ENCODE measurements at regions not wholly inside any gene's neighbourhood (a gene's known extent, or its start where the extent isn't known, plus 50 kb on each side); places are given as distances from the start of the nearest gene placed in this dataset.

DNA sequence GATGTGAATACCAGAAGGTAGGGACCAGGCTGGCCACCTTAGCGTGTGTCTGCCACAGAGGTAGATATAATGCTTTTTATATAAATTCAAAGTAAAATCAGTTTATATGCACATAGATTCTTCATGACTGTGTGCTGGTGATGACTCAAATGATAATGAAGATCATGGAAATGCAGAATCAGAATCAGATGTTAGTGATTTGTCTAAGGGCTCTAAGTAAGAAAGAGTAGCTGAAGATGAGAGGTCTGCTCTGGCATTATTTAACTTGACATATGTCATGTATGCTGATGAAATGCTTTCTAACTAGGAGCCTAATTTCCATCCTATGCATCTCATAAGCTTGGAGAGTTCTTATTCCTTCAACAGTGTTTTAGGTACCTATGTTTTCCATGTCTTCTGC is 50.3 kb upstream of the DPH6 start:
- no peak for DNase-seq

DNA sequence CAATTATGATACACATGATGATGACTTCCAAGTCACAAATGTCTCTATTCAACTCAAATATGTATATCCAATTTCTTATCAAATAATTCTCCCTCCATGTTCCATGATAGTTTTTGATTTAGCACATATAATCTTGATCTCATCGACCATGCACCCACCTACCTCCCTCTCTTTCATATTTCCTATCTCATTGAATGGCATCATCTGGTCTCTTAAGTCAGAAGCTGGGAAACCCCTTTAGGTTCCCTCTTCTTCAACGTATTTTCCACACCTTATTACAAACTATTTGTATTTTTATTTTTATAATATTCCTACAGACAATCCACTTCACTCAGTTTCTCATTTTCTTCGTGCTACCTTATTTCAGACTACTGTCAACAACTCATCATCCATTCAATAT is 56.9 kb upstream of the DPH6 start:
- no peak for DNase-seq

- no peak for DNase-seq
Measured at GRCh38 chr15:35603301-35603700, 57.3 kb upstream of the DPH6 start.

- no peak for DNase-seq
Measured at GRCh38 chr15:35603856-35604255, 57.9 kb upstream of the DPH6 start.

GRCh38 chr15:35605764-35606449 is 59.9 kb upstream of the DPH6 start:
- DNase-seq, result no peak

GRCh38 chr15:35606450-35606779 is 60.5 kb upstream of the DPH6 start:
- DNase-seq, result no peak

- no peak for DNase-seq
Measured at GRCh38 chr15:35616498-35617271, 70.7 kb upstream of the DPH6 start.

DNA sequence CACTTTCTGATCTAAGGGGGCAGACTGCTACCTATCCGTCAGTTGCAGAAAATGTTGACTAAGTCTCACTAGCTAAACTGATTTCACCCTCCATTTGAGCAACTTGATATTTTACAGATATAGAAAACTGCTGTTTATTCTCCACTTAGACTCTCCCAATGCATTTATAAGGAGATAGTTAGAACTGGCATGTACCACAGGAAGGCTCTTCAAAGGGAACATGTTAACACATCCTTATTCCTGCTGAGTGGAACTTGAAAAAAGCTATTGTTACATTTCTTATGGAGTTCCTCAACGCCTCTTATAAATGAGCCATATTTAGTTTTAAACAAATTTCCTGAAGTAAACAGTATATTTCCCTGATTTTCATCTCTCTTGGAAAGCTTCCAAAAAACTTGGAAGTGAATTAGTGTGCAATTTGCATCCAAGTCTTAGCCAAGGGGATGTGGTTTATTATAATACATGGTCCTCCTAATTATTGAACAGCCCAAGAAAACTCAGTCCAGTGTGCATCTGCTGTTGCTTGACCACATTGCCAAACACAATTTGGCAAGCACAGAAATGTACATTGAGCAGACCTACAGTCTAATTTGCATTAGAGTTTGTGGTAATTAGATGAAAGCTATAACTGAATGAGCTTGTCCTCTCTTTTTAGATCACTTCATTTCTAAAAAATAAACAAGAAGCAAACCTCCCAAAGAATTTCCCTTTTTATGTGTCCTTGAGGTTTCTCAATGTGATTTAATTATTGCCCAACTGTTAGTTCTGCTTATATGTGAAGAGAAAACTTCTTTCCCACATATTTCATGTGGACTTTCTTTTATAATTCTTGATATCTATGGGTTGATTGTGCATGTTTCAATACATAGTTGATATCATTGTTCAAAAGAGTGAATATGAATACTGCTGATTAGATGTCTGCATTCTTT is 72.6 kb upstream of the DPH6 start:
- DNase-seq, result no peak

- DNase-seq, result no peak
Measured at GRCh38 chr15:35622641-35623340, 76.8 kb upstream of the DPH6 start.

GRCh38 chr15:35624881-35625280 is 78.9 kb upstream of the DPH6 start:
- DNase-seq, result no peak

GRCh38 chr15:35626571-35627318 is 80.8 kb upstream of the DPH6 start:
- DNase-seq, result no peak

DNA sequence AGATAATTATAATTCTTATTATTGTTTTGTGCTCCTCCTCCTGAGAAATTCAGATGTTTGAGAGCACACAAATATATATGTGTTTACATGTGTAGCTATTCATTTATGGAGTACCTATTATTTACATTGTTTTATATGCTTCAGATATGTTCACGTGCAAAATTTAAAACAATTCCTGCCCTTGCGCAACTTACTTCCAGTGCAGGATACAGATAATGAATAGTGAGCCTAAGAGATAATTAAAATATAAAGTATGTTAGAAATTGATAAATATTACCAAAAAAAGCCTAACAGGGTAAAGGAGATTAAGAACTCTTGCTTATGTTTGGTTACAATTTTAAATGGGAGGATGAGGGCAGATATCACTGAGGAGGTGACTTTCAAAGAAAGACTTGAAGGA is 81.7 kb upstream of the DPH6 start:
- DNase-seq, result no peak

GRCh38 chr15:35629766-35630165 is 83.8 kb upstream of the DPH6 start:
- no peak for DNase-seq

DNA sequence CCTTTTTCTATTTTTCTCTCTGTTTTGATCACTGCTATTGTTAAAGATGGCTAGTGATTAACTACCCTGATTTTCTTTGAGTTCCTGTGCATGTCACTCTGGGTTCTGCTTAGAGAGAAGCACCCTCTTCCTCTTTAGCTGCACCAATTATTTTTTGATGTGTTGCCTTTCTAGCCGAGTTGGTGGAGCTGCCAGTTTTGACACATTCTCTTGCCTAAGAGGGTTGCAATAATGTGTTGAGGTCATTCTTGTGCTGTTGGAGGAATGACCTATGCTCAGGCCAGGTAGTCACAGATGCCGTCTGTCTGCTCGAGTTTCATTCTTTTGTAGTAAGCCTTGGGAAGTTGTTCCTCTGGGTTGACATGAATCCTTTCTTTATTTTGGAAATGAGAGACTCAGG is 84.6 kb upstream of the DPH6 start:
- no peak for DNase-seq

GRCh38 chr15:35630985-35631384 is 85.0 kb upstream of the DPH6 start:
- no peak for DNase-seq

- DNase-seq, result no peak
Measured at GRCh38 chr15:35633677-35634076, 87.7 kb upstream of the DPH6 start.

DNA sequence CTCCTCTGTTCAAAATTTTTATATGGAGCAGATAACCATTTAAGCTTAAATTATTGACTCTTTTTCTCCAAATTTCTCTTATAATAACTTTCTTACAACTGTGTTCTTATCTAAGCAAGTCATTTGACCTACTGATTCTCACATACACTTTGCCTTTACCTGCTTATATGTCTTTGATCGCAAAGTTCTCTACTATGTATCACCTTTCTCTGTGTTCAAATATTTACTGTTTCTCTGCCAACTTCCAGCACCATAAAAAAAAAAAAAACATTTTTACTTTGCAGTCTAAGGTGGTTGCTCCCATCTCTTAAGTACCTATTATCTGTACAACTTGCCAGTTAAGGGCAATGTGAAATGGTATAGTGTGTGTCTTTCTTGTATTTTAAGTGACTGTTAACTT is 100.8 kb upstream of the DPH6 start:
- no peak for DNase-seq

DNA sequence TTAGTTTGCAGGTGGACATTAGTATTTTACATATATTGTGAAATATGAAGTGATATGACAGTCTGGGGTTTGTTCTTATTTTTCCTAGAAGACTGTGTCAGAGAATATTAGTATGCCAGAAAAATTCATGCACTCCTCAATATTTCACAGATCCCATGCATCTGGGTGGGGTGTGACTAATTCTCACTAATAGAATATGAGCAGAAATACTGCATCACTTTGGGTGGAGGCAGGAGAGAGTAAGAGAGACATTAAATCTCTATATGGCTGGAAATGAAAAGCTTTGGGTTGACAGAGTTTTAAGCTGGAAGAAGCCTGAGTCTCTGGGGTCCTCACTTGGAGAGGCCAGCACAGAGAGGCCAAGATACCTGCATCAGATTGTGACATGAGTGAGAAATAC is 101.3 kb upstream of the DPH6 start:
- DNase-seq, result no peak

- no peak for DNase-seq
Measured at GRCh38 chr15:35648941-35649340, 103.0 kb upstream of the DPH6 start.

DNA sequence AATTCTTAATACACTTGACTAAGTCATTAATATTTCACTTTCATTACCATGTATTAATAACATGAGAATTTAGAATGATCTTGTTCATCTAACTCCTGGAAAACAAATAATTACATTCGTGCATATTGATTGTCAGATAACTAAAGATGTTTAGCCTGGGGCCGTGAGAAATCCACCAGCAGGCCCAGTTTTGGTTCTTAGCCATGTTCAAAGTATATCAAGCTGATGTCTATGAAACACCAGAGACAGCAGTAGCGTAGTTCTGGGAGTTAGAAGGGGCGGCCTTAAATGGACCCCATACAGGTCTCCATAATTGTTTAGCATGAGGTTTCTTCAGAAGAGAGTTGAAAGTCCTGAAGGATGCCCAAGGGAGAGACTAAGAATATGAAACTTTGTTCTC is 103.6 kb upstream of the DPH6 start:
- no peak for DNase-seq

DNA sequence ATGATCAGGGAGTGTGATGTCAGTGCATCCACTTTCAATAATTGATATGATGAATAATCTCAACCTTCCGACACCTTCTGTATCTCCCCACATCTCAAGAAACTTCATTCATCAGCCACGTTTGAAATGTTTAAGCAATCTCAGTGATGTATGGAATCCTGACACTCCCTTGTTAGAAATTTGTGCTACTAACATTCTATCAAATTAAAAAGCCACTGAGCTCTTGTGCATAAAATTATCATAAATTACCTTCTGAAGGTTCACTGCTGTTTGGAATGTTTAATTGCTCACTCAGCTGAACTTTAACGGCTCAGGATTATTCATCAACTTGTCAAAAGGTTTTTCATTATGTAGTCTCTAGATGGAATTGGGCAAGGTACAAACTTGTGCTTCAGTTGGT is 108.4 kb upstream of the DPH6 start:
- no peak for DNase-seq

DNA sequence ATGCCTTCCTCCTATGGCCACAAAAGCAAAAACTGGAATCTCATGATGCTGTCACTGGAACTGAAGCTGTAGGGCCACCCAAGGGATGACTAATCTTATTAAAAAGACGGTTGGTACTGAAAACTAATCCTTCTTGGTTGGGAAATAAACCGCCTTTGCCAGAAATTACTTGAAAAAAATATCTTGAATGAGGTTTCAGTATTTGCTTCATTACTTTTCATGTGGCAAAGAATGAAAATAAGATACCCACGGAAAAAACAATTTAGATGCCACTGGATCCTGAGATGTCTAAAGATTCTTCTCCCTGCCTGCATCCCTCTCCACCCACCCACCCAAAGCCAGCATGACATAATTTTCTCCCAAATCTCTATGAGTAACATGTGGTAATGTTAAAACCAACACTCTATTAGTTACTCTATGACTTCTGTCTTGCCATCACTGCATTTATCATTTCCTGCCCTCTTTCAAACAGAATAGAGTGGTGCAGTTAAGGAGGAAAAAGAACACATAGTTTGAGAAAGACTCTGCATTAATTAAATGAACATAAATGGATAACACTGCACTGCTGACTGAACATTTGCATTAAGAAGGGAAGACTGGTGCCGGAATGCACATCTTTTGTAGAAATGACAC is 111.8 kb upstream of the DPH6 start:
- DNase-seq, result peak; percentile 12 to 19
